HG02588 (cell line): ENCODE measurements at regions not wholly inside any gene's neighbourhood (a gene's known extent, or its start where the extent isn't known, plus 50 kb on each side); places are given as distances from the start of the nearest gene placed in this dataset.
"Not testable (repeated sequence)": the region's sequence is repeated elsewhere in the genome, so short reads cannot be mapped to it uniquely, and the experiment has no call there.

Experiments
- ATAC-seq: cut with Tn5 transposase; IDR thresholded peaks from one replicate; pipeline ENCODE4 v1.9.1; 2021; ENCODE audit warnings: mild to moderate bottlenecking, moderate library complexity; ENCODE audit not compliant: unreplicated experiment

- ATAC-seq, result no peak
Observed at GRCh38 chr12:69028941-69029729, 96.2 kb upstream of the CPM start.

- ATAC-seq, result no peak
Observed at GRCh38 chr12:69030321-69030720, 97.3 kb upstream of the CPM start.

GRCh38 chr12:69036533-69036932 is 103.6 kb upstream of the CPM start:
- no peak for ATAC-seq

GRCh38 chr12:69036999-69037398 is 104.0 kb upstream of the CPM start:
- ATAC-seq, result no peak

GRCh38 chr12:69039911-69040310 is 106.9 kb upstream of the CPM start:
- no peak for ATAC-seq

- ATAC-seq, result no peak
Observed at GRCh38 chr12:69042557-69042956, 109.6 kb upstream of the CPM start.

- no peak for ATAC-seq
Observed at GRCh38 chr12:69042970-69043369, 110.0 kb upstream of the CPM start.

- no peak for ATAC-seq
Observed at GRCh38 chr12:69044887-69045286, 111.9 kb upstream of the CPM start.

- ATAC-seq, result no peak
Observed at GRCh38 chr12:69045430-69045829, 112.5 kb upstream of the CPM start.

GRCh38 chr12:69046363-69046762 is 113.4 kb upstream of the CPM start:
- ATAC-seq, result no peak

- no peak for ATAC-seq
Observed at GRCh38 chr12:69046920-69047319, 113.9 kb upstream of the CPM start.

- no peak for ATAC-seq
Observed at GRCh38 chr12:69047990-69048389, 115.0 kb upstream of the CPM start.

- ATAC-seq, result not testable (repeated sequence)
Observed at GRCh38 chr12:69049855-69050254, 116.9 kb upstream of the CPM start.

GRCh38 chr12:69052613-69053408 is 119.8 kb upstream of the CPM start:
- peak; percentile 55 for ATAC-seq

- no peak for ATAC-seq
Observed at GRCh38 chr12:69054343-69055056, 121.5 kb upstream of the CPM start.

GRCh38 chr12:69055280-69055679 is 122.3 kb upstream of the CPM start:
- ATAC-seq, result no peak

GRCh38 chr12:69055706-69056105 is 122.7 kb upstream of the CPM start:
- ATAC-seq, result no peak

GRCh38 chr12:69056743-69057515 is 124.0 kb upstream of the CPM start:
- no peak for ATAC-seq

- ATAC-seq, result no peak
Observed at GRCh38 chr12:69057742-69058141, 124.8 kb upstream of the CPM start.

GRCh38 chr12:69059465-69060457 is 126.8 kb upstream of the CPM start:
- no peak for ATAC-seq
